ENCODE measurements at regions not wholly inside any gene's neighbourhood (a gene's known extent, or its start where the extent isn't known, plus 50 kb on each side); places are given as distances from the start of the nearest gene placed in this dataset.

- no peak for TF ChIP-seq CTCF (IDR thresholded peaks at IDR 0.05)
- H3K27ac ChIP-seq = no peak overlapping the region
Measured at GRCh38 chr4:96675896-96676295, 836.0 kb downstream of the PDHA2 start.

DNA sequence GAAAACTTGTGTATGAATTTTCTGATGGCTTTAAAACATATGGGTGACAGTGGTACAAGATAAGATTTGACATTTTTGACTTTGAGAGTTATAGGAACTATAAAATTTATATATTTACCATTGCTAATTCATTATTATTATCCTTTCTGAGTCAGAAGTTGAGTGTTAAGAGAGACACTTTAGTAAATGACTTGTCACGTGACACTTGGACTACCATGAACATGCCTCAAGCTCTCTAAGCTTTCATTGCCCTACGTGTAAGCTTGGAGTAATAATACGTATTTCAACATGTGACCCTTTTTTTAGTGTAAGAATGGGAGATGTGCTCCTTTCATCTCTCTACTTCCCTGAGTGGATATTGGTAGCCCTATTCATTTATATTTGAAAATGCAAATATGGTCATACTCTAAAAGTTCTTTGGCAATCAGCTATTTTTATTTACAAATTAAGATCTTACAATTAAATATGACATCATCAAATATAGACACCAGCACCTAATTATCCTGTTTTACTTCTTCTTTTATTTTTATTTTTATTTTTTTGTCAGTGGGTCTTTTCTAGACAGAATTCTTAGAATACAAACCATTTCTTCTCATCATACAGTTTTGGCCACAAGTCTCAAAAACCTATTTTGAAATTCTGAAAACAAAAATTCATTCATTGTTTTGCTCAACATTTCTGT lies 837.0 kb downstream of the PDHA2 start:
- H3K27ac ChIP-seq = no peak overlapping the region
- TF ChIP-seq CTCF (IDR thresholded peaks at IDR 0.05) = no peak
- TF ChIP-seq ZFX (IDR thresholded peaks at IDR 0.05; ENCODE audit: borderline replicate concordance) = no peak

DNA sequence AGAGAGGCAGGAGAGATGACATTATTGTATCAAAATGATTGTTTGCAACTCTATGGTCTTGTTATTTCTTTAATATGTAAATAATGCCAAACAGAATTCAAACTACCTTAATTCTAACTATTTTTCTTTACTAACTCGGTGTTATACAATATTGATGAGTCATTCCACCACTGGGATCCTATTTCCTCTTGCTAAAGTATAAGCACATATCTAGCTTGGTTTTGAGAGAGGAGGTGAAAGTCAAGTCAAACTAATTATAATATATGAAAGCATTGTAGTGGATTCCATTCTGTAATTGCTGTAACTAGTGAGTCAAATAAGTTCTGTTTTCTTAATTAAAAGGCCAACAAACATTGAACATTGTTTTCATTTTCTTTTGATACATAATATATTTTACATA lies 837.6 kb downstream of the PDHA2 start:
- no peak for TF ChIP-seq ZFX (IDR thresholded peaks at IDR 0.05; ENCODE audit: borderline replicate concordance)
- no peak for TF ChIP-seq CTCF (IDR thresholded peaks at IDR 0.05)
- H3K27ac ChIP-seq = no peak overlapping the region

DNA sequence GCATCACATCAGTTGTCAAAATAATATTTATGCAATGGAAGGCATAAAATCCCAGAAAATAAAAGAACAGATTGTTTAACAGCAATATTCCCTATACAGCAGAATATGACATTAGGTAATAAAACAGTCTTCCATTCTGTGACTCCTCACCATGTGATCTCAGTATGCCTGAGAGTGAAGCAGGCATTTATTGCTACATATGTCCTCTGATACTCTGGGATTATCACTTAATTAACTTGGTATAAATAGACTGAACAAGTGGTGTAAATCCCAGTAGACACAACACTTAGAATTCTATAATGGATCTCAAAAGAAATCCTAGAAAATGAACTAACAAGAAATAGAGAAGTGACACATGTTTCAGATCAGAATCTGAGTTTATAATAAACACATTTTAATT lies 841.3 kb downstream of the PDHA2 start:
- no peak overlapping the region for H3K27ac ChIP-seq
- TF ChIP-seq CTCF (IDR thresholded peaks at IDR 0.05) = no peak
- TF ChIP-seq ZFX (IDR thresholded peaks at IDR 0.05; ENCODE audit: borderline replicate concordance) = no peak

DNA sequence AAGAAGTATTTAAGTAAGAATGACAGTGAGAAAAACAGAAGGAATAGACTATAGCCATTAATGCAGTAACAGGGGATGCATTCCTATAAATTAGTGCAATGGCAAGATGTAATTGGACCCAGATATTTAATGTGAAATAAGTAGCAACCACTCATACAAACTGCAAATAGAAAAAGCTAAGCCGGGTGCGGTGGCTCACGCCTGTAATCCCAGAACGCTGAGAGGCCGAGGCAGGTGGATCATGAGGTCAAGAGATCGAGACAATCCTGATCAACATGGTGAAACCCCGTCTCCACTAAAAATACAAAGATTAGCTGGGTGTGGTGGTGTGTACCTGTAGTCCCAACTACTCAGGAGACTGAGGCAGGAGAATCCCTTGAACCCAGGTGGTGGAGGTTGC lies 845.8 kb downstream of the PDHA2 start:
- no peak overlapping the region for H3K27ac ChIP-seq
- TF ChIP-seq CTCF (IDR thresholded peaks at IDR 0.05) (no peak), ZFX (IDR thresholded peaks at IDR 0.05; ENCODE audit: borderline replicate concordance) (no peak)

DNA sequence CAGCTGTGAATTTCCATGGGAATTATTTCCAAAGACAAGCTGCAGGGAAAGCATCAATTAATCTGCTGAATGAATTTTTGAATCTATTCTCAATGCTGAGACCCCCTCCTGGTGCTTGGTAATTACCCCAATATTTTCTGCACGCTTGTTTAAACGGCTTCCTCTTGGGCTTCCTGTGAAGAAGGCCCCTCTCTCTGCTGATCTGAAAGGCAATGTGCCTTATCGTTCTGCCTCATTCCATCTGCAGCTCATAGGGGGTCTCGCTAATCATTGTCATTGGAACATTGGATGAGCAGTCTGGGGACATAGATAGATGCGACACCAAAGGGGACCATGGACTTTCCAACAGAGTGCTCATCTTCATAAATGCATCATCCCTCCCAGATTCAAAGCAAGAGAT lies 851.6 kb downstream of the PDHA2 start:
- H3K27ac ChIP-seq = no peak overlapping the region
- TF ChIP-seq CTCF (IDR thresholded peaks at IDR 0.05) (no peak), ZFX (IDR thresholded peaks at IDR 0.05; ENCODE audit: borderline replicate concordance) (no peak)

- peak overlapping the region; percentile 82 for H3K27ac ChIP-seq
- no peak for TF ChIP-seq CTCF (IDR thresholded peaks at IDR 0.05)
- no peak for TF ChIP-seq ZFX (IDR thresholded peaks at IDR 0.05; ENCODE audit: borderline replicate concordance)
Measured at GRCh38 chr4:96698831-96699230, 858.9 kb downstream of the PDHA2 start.

Data from 22Rv1 (cell line).